GM23248 (cell line): ENCODE measurements at regions not wholly inside any gene's neighbourhood (a gene's known extent, or its start where the extent isn't known, plus 50 kb on each side); places are given as distances from the start of the nearest gene placed in this dataset.

Experiments
- EZH2 ChIP-seq: fragments of 200-600 bp; sonication (generic); IDR thresholded peaks from 2 replicates; pipeline ENCODE4 v1.6.1; 2018; ENCODE audit warnings: antibody characterized with exemption, mild to moderate bottlenecking; ENCODE audit not compliant: insufficient read depth, poor library complexity, severe bottlenecking
- EZH2phosphoT487 ChIP-seq: fragments of 200-600 bp; sonication (generic); IDR thresholded peaks from 2 replicates; pipeline ENCODE4 v1.6.1; 2018; ENCODE audit warnings: antibody characterized with exemption, moderate library complexity, mild to moderate bottlenecking, low read depth; ENCODE audit not compliant: insufficient read depth

DNA sequence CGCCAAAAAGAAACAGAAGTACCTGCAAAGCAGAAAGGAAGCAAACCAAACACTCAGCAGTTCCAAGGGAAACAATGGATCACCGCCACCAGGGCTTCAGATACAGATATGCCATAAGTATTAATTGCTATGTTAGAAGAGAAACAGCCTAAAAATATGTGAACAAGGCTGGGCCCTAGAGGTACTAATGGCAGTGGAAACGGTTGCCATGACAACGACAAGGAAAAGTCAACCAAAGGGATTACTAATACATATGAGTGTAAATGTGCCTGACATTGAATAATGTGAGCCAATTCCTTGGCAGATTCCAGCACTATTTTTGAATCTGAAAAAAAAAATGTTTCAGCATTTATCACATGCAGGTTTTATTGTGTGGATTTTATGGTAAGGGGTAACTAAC, 75.0 kb downstream of the CAVIN4 start:
- TF ChIP-seq EZH2 (no peak), EZH2phosphoT487 (no peak)
